HepG2 (cell line): ENCODE measurements at regions not wholly inside any gene's neighbourhood (a gene's known extent, or its start where the extent isn't known, plus 50 kb on each side); places are given as distances from the start of the nearest gene placed in this dataset.

Experiments used
- ARHGAP35 ChIP-seq: sonication (generic); formaldehyde crosslinking; IDR thresholded peaks from 2 replicates; pipeline ENCODE4 v1.9.0; 2022; ENCODE audit warnings: mild to moderate bottlenecking, inconsistent platforms, moderate library complexity, missing genetic modification reagents, borderline replicate concordance
- ARID4A ChIP-seq: sonication (generic); formaldehyde crosslinking; IDR thresholded peaks from 2 replicates; pipeline ENCODE4 v1.5.0; 2020; ENCODE audit warnings: mild to moderate bottlenecking, missing genetic modification reagents, borderline replicate concordance
- CENPT ChIP-seq: sonication (generic); formaldehyde crosslinking; IDR thresholded peaks from 2 replicates; pipeline ENCODE4 v1.8.0; 2022; ENCODE audit warnings: low read depth, mild to moderate bottlenecking, moderate library complexity, missing genetic modification reagents
- CENPX ChIP-seq: sonication (generic); formaldehyde crosslinking; IDR thresholded peaks from 2 replicates; pipeline ENCODE4 v1.9.0; 2021; ENCODE audit warnings: mild to moderate bottlenecking, missing genetic modification reagents, moderate library complexity
- CTCF ChIP-seq: sonication (generic); formaldehyde crosslinking; IDR thresholded peaks from 2 replicates; pipeline ENCODE4 v1.5.0; 2020; ENCODE audit warnings: mild to moderate bottlenecking, missing genetic modification reagents, moderate library complexity
- DPF2 ChIP-seq: sonication (generic); formaldehyde crosslinking; IDR thresholded peaks from 2 replicates; pipeline ENCODE4 v1.4.0; 2020; ENCODE audit warnings: mild to moderate bottlenecking, low read depth, missing genetic modification reagents, borderline replicate concordance
- EED ChIP-seq: sonication (generic); formaldehyde crosslinking; IDR thresholded peaks from 2 replicates; pipeline ENCODE4 v1.5.0; 2020; ENCODE audit warnings: mild to moderate bottlenecking, missing genetic modification reagents
- ETV6 ChIP-seq: sonication (generic); formaldehyde crosslinking; conservative IDR thresholded peaks from 2 replicates; pipeline ENCODE4 v1.4.0; 2020; ENCODE audit warnings: missing genetic modification reagents
- FOXM1 ChIP-seq: sonication (generic); formaldehyde crosslinking; IDR thresholded peaks from 2 replicates; pipeline ENCODE4 v1.5.0; 2020; ENCODE audit warnings: missing genetic modification reagents
- GATAD1 ChIP-seq: IDR thresholded peaks from 2 replicates; pipeline ENCODE4 v1.6.1; 2016; ENCODE audit warnings: missing genetic modification reagents, missing compliant biosample characterization
- IRF1 ChIP-seq: sonication (generic); formaldehyde crosslinking; IDR thresholded peaks from 2 replicates; pipeline ENCODE4 v1.4.0; 2020; ENCODE audit warnings: low read depth, mild to moderate bottlenecking, missing genetic modification reagents
- MYC ChIP-seq: sonication (generic); formaldehyde crosslinking; IDR thresholded peaks from 2 replicates; pipeline ENCODE4 v1.9.0; 2021; ENCODE audit warnings: missing genetic modification reagents, borderline replicate concordance
- NR2F1 ChIP-seq, 2 experiments: fragments of 450-650 bp in 1 of 2; formaldehyde crosslinking in 1 of 2; IDR thresholded peaks; 2 replicates each; pipeline versions ENCODE4 v1.5.0 to v1.6.1; 2016 to 2020; ENCODE audit warnings: mild to moderate bottlenecking in 1 of 2, missing compliant biosample characterization in 1 of 2, missing genetic modification reagents in 1 of 2, moderate library complexity in 1 of 2
- YEATS4 ChIP-seq: sonication (generic); formaldehyde crosslinking; IDR thresholded peaks from 2 replicates; pipeline ENCODE4 v1.4.0; 2020; ENCODE audit warnings: missing genetic modification reagents, borderline replicate concordance
- ZBTB46 ChIP-seq: sonication (generic); formaldehyde crosslinking; IDR thresholded peaks from 2 replicates; pipeline ENCODE4 v1.4.0; 2020; ENCODE audit warnings: mild to moderate bottlenecking, missing genetic modification reagents, borderline replicate concordance
- ZNF282 ChIP-seq: fragments of 450-650 bp; IDR thresholded peaks from 2 replicates; pipeline ENCODE4 v1.6.1; 2018; ENCODE audit not compliant: partially characterized antibody
- ZNF605 ChIP-seq: sonication (generic); formaldehyde crosslinking; IDR thresholded peaks from 2 replicates; pipeline ENCODE4 v1.8.0; 2022; ENCODE audit warnings: mild to moderate bottlenecking, missing genetic modification reagents
- ZNF747 ChIP-seq: sonication (generic); formaldehyde crosslinking; IDR thresholded peaks from 2 replicates; pipeline ENCODE4 v1.8.1; 2023; ENCODE audit warnings: missing genetic modification reagents, mild to moderate bottlenecking, borderline replicate concordance
- ZNF800 ChIP-seq: sonication (generic); formaldehyde crosslinking; IDR thresholded peaks from 2 replicates; pipeline ENCODE4 v1.4.0; 2020; ENCODE audit warnings: missing genetic modification reagents
- ZSCAN30 ChIP-seq: sonication (generic); formaldehyde crosslinking; IDR thresholded peaks from 2 replicates; pipeline ENCODE4 v1.5.0; 2020; ENCODE audit warnings: mild to moderate bottlenecking, missing genetic modification reagents

GRCh38 chr5:134465816-134466240 is 54.1 kb upstream of the CDKN2AIPNL start (continued):
- peak; percentile 48 for TF ChIP-seq ARID4A (CRISPR knock-in tag)
- no peak for TF ChIP-seq ZNF605 (CRISPR knock-in tag)
- TF ChIP-seq FOXM1 (CRISPR knock-in tag), result no peak
- TF ChIP-seq YEATS4, result 0 out of 2 replicates have a peak, but pooled peaks have one; percentile 51
- TF ChIP-seq GATAD1 (CRISPR knock-in tag), result peak; percentile 16; the same call in 1 of the 2 replicates
- TF ChIP-seq CTCF (CRISPR knock-in tag), result no peak
- no peak for TF ChIP-seq CENPT (CRISPR knock-in tag)
- TF ChIP-seq ZSCAN30, result peak; percentile 83; the same call in 1 of the 2 replicates
- TF ChIP-seq ZNF747 (CRISPR knock-in tag), result no peak
- no peak for TF ChIP-seq NR2F1 (CRISPR knock-in tag; IDR thresholded peaks at IDR 0.05)
- TF ChIP-seq ZBTB46 (CRISPR knock-in tag), result no peak
- no peak for TF ChIP-seq ZNF800
- peak; percentile 50; the same call in 1 of the 2 replicates for TF ChIP-seq MYC
- TF ChIP-seq IRF1, result no peak
- TF ChIP-seq ETV6 (CRISPR knock-in tag), result no peak
- TF ChIP-seq CENPX (CRISPR knock-in tag), result no peak
- TF ChIP-seq ARHGAP35 (CRISPR knock-in tag), result 0 out of 2 replicates have a peak, but pooled peaks have one; percentile 24
- no peak for TF ChIP-seq DPF2 (CRISPR knock-in tag)
- no peak for TF ChIP-seq ZNF282
- TF ChIP-seq EED (CRISPR knock-in tag), result no peak
